ENCODE measurements at regions not wholly inside any gene's neighbourhood (a gene's known extent, or its start where the extent isn't known, plus 50 kb on each side); places are given as distances from the start of the nearest gene placed in this dataset.

DNA sequence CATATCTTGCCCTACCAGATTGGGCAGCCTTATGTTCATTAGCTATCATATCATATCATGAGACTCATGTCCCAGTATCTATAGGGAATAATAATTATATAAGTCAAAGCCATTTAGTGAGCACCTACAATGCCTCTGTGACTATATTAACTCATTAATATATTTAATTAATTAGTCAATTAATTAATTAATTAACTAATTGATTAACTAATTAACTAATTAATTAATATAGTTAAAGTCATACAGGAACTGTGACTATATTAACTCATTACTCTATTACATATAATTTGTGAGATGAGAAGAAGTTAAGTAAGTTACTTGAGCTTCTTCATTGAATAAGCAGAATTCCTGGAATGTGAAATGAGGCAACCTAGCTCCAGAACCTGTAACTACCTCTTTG is 588.3 kb upstream of the SLITRK1 start:
- Histone ChIP-seq H4K20me1 (ENCODE audit: control insufficient read depth, insufficient read depth, low read length, poor library complexity, severe bottlenecking) (no peaks in the 10 kb centered on the region), H3K4me3 (ENCODE audit: control extremely low read depth in 1 of 5, extremely low read depth in 1 of 5, insufficient read depth in 1 of 5, low read depth in 2 of 5, low read length in 4 of 5) (no peak overlapping the region), H3K4me2 (replicated peaks; ENCODE audit: low read depth, low read length, poor library complexity, severe bottlenecking) (no peak overlapping the region), H3K9me3 (ENCODE audit: control extremely low read depth in 1 of 3, control insufficient read depth in 2 of 3, insufficient read depth in 1 of 3, low read length in 2 of 3) (no peaks in the 10 kb centered on the region), H3K36me3 (replicated peaks in 1 of 2; ENCODE audit: control extremely low read depth in 1 of 2, control insufficient read depth in 1 of 2, extremely low read depth in 1 of 2, insufficient read depth in 2 of 2, low read length in 1 of 2) (no peaks in the 10 kb centered on the region), H3K27ac (ENCODE audit: low read length in 2 of 2) (no peak overlapping the region), H3K9ac (ENCODE audit: low read length) (no peak overlapping the region), H2AFZ (ENCODE audit: insufficient read depth, low read depth, low read length, poor library complexity, severe bottlenecking) (no peak overlapping the region), H3K27me3 (replicated peaks in 1 of 4; ENCODE audit: control extremely low read depth in 1 of 4, control insufficient read depth in 3 of 4, insufficient read depth in 4 of 4, low read length in 3 of 4) (no peaks in the 10 kb centered on the region), H3K79me2 (ENCODE audit: control insufficient read depth, insufficient read depth, low read length) (no peaks in the 10 kb centered on the region), H3K4me1 (ENCODE audit: control insufficient read depth in 2 of 2, insufficient read depth in 2 of 2, low read length in 2 of 2) (no peaks in the 10 kb centered on the region)
- H3K4me3 Mint-ChIP-seq, result no peak overlapping the region
- H3K27me3 Mint-ChIP-seq, result no peaks in the 10 kb centered on the region
- H3K9me3 Mint-ChIP-seq (ENCODE audit: insufficient read depth), result no peaks in the 10 kb centered on the region
- intact Hi-C loops (cut with micrococcal nuclease), result no loop called here
- no peak for DNase-seq
- no peak for ATAC-seq (ENCODE audit: low read depth)
- CTCF ChIA-PET, result no interaction called here
- H3K27ac Mint-ChIP-seq, result no peak overlapping the region
- TF ChIP-seq EZH2 (IDR thresholded peaks at IDR 0.05; ENCODE audit: borderline replicate concordance, insufficient read depth, low read depth, low read length, poor library complexity, severe bottlenecking), result no peak
- TF ChIP-seq, protein P1, sequence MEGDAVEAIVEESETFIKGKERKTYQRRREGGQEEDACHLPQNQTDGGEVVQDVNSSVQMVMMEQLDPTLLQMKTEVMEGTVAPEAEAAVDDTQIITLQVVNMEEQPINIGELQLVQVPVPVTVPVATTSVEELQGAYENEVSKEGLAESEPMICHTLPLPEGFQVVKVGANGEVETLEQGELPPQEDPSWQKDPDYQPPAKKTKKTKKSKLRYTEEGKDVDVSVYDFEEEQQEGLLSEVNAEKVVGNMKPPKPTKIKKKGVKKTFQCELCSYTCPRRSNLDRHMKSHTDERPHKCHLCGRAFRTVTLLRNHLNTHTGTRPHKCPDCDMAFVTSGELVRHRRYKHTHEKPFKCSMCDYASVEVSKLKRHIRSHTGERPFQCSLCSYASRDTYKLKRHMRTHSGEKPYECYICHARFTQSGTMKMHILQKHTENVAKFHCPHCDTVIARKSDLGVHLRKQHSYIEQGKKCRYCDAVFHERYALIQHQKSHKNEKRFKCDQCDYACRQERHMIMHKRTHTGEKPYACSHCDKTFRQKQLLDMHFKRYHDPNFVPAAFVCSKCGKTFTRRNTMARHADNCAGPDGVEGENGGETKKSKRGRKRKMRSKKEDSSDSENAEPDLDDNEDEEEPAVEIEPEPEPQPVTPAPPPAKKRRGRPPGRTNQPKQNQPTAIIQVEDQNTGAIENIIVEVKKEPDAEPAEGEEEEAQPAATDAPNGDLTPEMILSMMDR (IDR thresholded peaks at IDR 0.05), result no peak
- H3K4me1 Mint-ChIP-seq, result no peaks in the 10 kb centered on the region
- POLR2A ChIA-PET, result no interaction called here

- Histone ChIP-seq H3K27ac (ENCODE audit: low read length in 2 of 2) (no peak overlapping the region), H3K36me3 (replicated peaks in 1 of 2; ENCODE audit: control extremely low read depth in 1 of 2, control insufficient read depth in 1 of 2, extremely low read depth in 1 of 2, insufficient read depth in 2 of 2, low read length in 1 of 2) (no peaks in the 10 kb centered on the region), H3K4me3 (ENCODE audit: control extremely low read depth in 1 of 5, extremely low read depth in 1 of 5, insufficient read depth in 1 of 5, low read depth in 2 of 5, low read length in 4 of 5) (no peak overlapping the region), H3K9me3 (ENCODE audit: control extremely low read depth in 1 of 3, control insufficient read depth in 2 of 3, insufficient read depth in 1 of 3, low read length in 2 of 3) (peaks cover 2 to 3% (median 2%) of the 10 kb centered on the region in 3 donors), H3K27me3 (replicated peaks in 1 of 4; ENCODE audit: control extremely low read depth in 1 of 4, control insufficient read depth in 3 of 4, insufficient read depth in 4 of 4, low read length in 3 of 4) (no peaks in the 10 kb centered on the region), H3K4me2 (replicated peaks; ENCODE audit: low read depth, low read length, poor library complexity, severe bottlenecking) (no peak overlapping the region), H2AFZ (ENCODE audit: insufficient read depth, low read depth, low read length, poor library complexity, severe bottlenecking) (no peak overlapping the region), H3K9ac (ENCODE audit: low read length) (no peak overlapping the region), H4K20me1 (ENCODE audit: control insufficient read depth, insufficient read depth, low read length, poor library complexity, severe bottlenecking) (no peaks in the 10 kb centered on the region), H3K4me1 (ENCODE audit: control insufficient read depth in 2 of 2, insufficient read depth in 2 of 2, low read length in 2 of 2) (no peaks in the 10 kb centered on the region), H3K79me2 (ENCODE audit: control insufficient read depth, insufficient read depth, low read length) (no peaks in the 10 kb centered on the region)
- peaks cover 2% of the 10 kb centered on the region for H3K9me3 Mint-ChIP-seq (ENCODE audit: insufficient read depth)
- intact Hi-C loops (cut with micrococcal nuclease), result no loop called here
- no peaks in the 10 kb centered on the region for H3K27me3 Mint-ChIP-seq
- no peak for DNase-seq
- H3K4me3 Mint-ChIP-seq, result no peak overlapping the region
- ChIA-PET POLR2A (no interaction called here), CTCF (no interaction called here)
- TF ChIP-seq EZH2 (IDR thresholded peaks at IDR 0.05; ENCODE audit: borderline replicate concordance, insufficient read depth, low read depth, low read length, poor library complexity, severe bottlenecking), result no peak
- TF ChIP-seq, protein P1 (IDR thresholded peaks at IDR 0.05), result no peak
- ATAC-seq (ENCODE audit: low read depth), result no peak
- no peak overlapping the region for H3K27ac Mint-ChIP-seq
- no peaks in the 10 kb centered on the region for H3K4me1 Mint-ChIP-seq
Measured at GRCh38 chr13:84466461-84466860, 584.2 kb upstream of the SLITRK1 start.

Measured in B cell (primary cell).